K562 (cell line): ENCODE measurements at regions not wholly inside any gene's neighbourhood (a gene's known extent, or its start where the extent isn't known, plus 50 kb on each side); places are given as distances from the start of the nearest gene placed in this dataset.

Experiments used
- ATAC-seq: fragments of 200-7000 bp; cut with Tn5 transposase; 3 replicates; pipeline ENCODE4 v1.9.1; 2020; ENCODE audit warnings: moderate library complexity
- BruUV-seq: library from RNA; stranded (reverse); fragments of 400-500 nt; replicated peaks from 2 replicates; lab custom pipeline; 2021; lab: Mats Ljungman, UMichigan
- CTCF ChIA-PET: fragments of 300-600 bp; formaldehyde crosslinking; extraction: SDS; loops from one replicate; lab custom pipeline; 2021; ENCODE audit warnings: low intra/inter-chr PET ratio; lab: Yijun Ruan, JAX
- POLR2A ChIA-PET: fragments of 300-600, 350-650 bp; sonication (Branson Sonifier 250); formaldehyde crosslinking; extraction: SDS; loops from one replicate; lab custom pipeline; 2021; ENCODE audit warnings: antibody characterized with exemption, inconsistent platforms; lab: Yijun Ruan, JAX
- DNase-seq, 4 experiments: peaks; one replicate each; pipeline versions ENCODE4 v3.0.0 to v3.0.0-alpha.2; 2011 to 2018; ENCODE audit warnings: low spot score in 3 of 4, mixed read lengths in 3 of 4; ENCODE audit errors: extremely low read depth in 1 of 4
- FAIRE-seq: peaks from 2 replicates; lab custom pipeline; 2011; peaks lifted over from hg19 to GRCh38; lab: Jason Lieb, UNC
- H2AFZ ChIP-seq: 2 replicates; pipeline ENCODE4 v1.6.0; 2011; ENCODE audit warnings: low read depth, low read length, control low read depth, inconsistent platforms
- H3K27ac ChIP-seq: fragments of 200-600 bp; 3 replicates; pipeline ENCODE4 v1.8.0; 2011; ENCODE audit warnings: low read depth, mild to moderate bottlenecking, control low read depth, inconsistent platforms, low read length, moderate library complexity, mixed read lengths; ENCODE audit errors: extremely low read depth
- H3K27me3 ChIP-seq, 2 experiments: fragments of 300-600 bp in 1 of 2; 2 replicates in 1 of 2; 3 replicates in 1 of 2; pipeline versions ENCODE4 v1.6.0 to v1.8.0; 2011; ENCODE audit warnings: inconsistent platforms in 2 of 2, low read length in 2 of 2, mild to moderate bottlenecking in 1 of 2, mixed read lengths in 1 of 2, moderate library complexity in 1 of 2; ENCODE audit not compliant: control insufficient read depth in 2 of 2, insufficient read depth in 2 of 2
- H3K36me3 ChIP-seq: fragments of 300-600 bp; 3 replicates; pipeline ENCODE4 v1.8.0; 2011; ENCODE audit warnings: mild to moderate bottlenecking, low read length, inconsistent platforms; ENCODE audit not compliant: control insufficient read depth, insufficient read depth
- H3K4me1 ChIP-seq, 2 experiments: fragments of 200-600 bp in 1 of 2; replicated peaks in 1 of 2; 2 replicates in 1 of 2; 3 replicates in 1 of 2; pipeline versions ENCODE4 v1.5.1 to v1.8.0; 2011; ENCODE audit warnings: inconsistent platforms in 2 of 2, low read length in 2 of 2, mild to moderate bottlenecking in 1 of 2, mixed read lengths in 1 of 2, moderate library complexity in 1 of 2; ENCODE audit not compliant: control insufficient read depth in 2 of 2, insufficient read depth in 2 of 2
- H3K4me2 ChIP-seq: 2 replicates; pipeline ENCODE4 v1.6.1; 2011; ENCODE audit warnings: low read length, control low read depth, inconsistent platforms, mixed read lengths; ENCODE audit not compliant: insufficient read depth
- H3K4me3 ChIP-seq: fragments of 200-600 bp; sonication (generic), shearing (Covaris generic); 2 replicates; pipeline ENCODE4 v1.5.1; 2016; ENCODE audit warnings: control low read depth, inconsistent platforms
- H3K79me2 ChIP-seq: fragments of 200-600 bp; 3 replicates; pipeline ENCODE4 v1.8.0; 2011; ENCODE audit warnings: low read length, inconsistent platforms; ENCODE audit not compliant: control insufficient read depth, insufficient read depth
- H3K9ac ChIP-seq, 2 experiments: 2 replicates each; pipeline versions ENCODE4 v1.6.0 to v1.6.1; 2011; ENCODE audit warnings: low read depth in 2 of 2, low read length in 2 of 2, control low read depth in 1 of 2, inconsistent platforms in 1 of 2, mild to moderate bottlenecking in 1 of 2, mixed read lengths in 1 of 2; ENCODE audit not compliant: insufficient read depth in 1 of 2
- H3K9me1 ChIP-seq: one replicate; pipeline ENCODE4 v1.6.0; 2011; ENCODE audit warnings: inconsistent platforms, mild to moderate bottlenecking, low read length, moderate library complexity; ENCODE audit not compliant: control insufficient read depth, insufficient read depth
- H3K9me3 ChIP-seq: replicated peaks from 2 replicates; pipeline ENCODE4 v1.5.1; 2011; ENCODE audit warnings: low read depth, low read length, inconsistent platforms; ENCODE audit not compliant: control insufficient read depth, insufficient read depth
- H4K20me1 ChIP-seq: replicated peaks from 2 replicates; pipeline ENCODE4 v1.6.1; 2011; ENCODE audit warnings: low read length, inconsistent platforms, mixed read lengths; ENCODE audit not compliant: control insufficient read depth, insufficient read depth
- SREBF1 ChIP-seq: fragments of 150-350 bp; IDR thresholded peaks from 2 replicates; pipeline ENCODE4 v1.6.1; 2014; ENCODE audit warnings: antibody characterized with exemption, low read depth, low read length, borderline replicate concordance
- STAT5B ChIP-seq: fragments of 250-450 bp; sonication (Bioruptor Pico); IDR thresholded peaks from 2 replicates; pipeline ENCODE4 v1.8.0; 2021; ENCODE audit warnings: mild to moderate bottlenecking, inconsistent platforms
- ZNF12 ChIP-seq: sonication (generic); formaldehyde crosslinking; IDR thresholded peaks from 2 replicates; pipeline ENCODE4 v1.4.0; 2020; ENCODE audit warnings: mild to moderate bottlenecking, missing genetic modification reagents
- ZNF408 ChIP-seq: fragments of 250-450 bp; sonication (Bioruptor Pico); IDR thresholded peaks from 2 replicates; pipeline ENCODE4 v1.4.0; 2020; ENCODE audit warnings: low read depth, mild to moderate bottlenecking, moderate library complexity
- ZNF57 ChIP-seq: fragments of 450-650 bp; formaldehyde crosslinking; IDR thresholded peaks from 2 replicates; pipeline ENCODE4 v1.4.0; 2020; ENCODE audit warnings: mild to moderate bottlenecking, moderate library complexity
- ZNF764 ChIP-seq: fragments of 250-450 bp; sonication (Bioruptor Pico); IDR thresholded peaks from 2 replicates; pipeline ENCODE4 v1.4.0; 2020; ENCODE audit warnings: low read depth, mild to moderate bottlenecking, moderate library complexity
- WGBS: fragments of 100-300 bp; shearing (Covaris generic); methylation state at CpG from one replicate; pipeline ENCODE4 v1.1.6; 2016; ENCODE audit warnings: low coverage, mixed read lengths; ENCODE audit not compliant: insufficient coverage; ENCODE audit errors: missing lambda C conversion rate; 5-methylcytosine and 5-hydroxymethylcytosine counted together
- in situ Hi-C: fragments of 300-500 bp; cut with MboI; formaldehyde crosslinking; loops from 4 replicates; pipeline ENCODE4 v1.15.0; 2018; ENCODE audit warnings: inconsistent platforms, mixed read lengths
- intact Hi-C: fragments of 100-400 bp; cut with micrococcal nuclease; formaldehyde crosslinking; loops from 2 replicates; pipeline ENCODE4 v1.14.2; 2022
- TF ChIP-seq, protein P1 (sequence below), 2 experiments: fragments of 450-650 bp; conservative IDR thresholded peaks; 2 replicates each; pipeline ENCODE4 v1.6.1; 2017; ENCODE audit warnings: mild to moderate bottlenecking in 2 of 2, moderate library complexity in 2 of 2
- TF ChIP-seq, protein P2 (sequence below): fragments of 200-600 bp; sonication (generic); IDR thresholded peaks from one replicate; pipeline ENCODE4 v1.6.1; 2012; ENCODE audit warnings: mild to moderate bottlenecking, low read depth, low read length, inconsistent platforms

DNA sequence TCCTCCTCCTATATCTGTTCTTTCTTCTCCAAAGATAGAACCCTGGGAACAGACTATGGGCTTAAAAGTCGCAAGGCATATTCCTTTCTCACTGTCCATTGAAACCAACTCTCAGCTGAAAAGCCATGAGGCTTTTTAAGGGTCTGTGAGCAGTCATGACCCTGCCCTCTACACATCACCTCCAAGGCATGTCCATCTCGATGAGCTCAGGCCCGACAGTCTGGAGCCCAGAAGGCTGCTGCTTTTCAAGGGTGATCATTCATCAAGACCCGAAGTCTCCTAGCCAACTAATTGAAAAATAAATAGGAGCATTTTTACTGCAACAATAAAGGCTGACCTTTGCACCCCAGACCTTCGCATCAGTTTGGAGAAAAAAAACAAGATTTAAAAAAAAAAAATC lies 378.8 kb upstream of the NRSN1 start (continued):
- no peak for TF ChIP-seq SREBF1
- TF ChIP-seq ZNF408 (CRISPR knock-in tag): no peak
- TF ChIP-seq ZNF764 (CRISPR knock-in tag): no peak
- no peak for TF ChIP-seq STAT5B (CRISPR knock-in tag)

DNA sequence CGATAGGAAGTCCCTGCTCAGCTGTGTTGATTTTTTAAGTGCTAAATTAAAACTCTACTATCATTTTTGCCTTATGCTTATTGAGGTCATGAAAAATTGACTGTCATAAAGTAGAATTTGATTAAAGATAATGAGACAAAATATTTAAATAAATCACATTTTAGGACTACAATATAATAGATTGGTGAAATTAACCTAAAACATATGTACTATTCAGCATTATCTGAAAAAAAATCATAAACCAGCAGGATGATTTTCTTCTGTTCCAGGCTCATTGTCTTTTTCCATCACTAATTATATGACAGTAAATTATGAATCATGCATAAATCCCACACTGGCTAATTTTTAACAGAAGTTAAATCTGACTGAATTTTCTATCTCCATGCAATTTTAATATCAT lies 373.6 kb upstream of the NRSN1 start:
- intact Hi-C loops: no loop called here
- H3K4me2 ChIP-seq: no peak overlapping the region
- no peaks in the 10 kb centered on the region for H3K36me3 ChIP-seq
- H3K79me2 ChIP-seq: no peaks in the 10 kb centered on the region
- in situ Hi-C loops: no loop called here
- ChIA-PET CTCF (no interaction called here), POLR2A (no interaction called here)
- H3K9ac ChIP-seq: no peak overlapping the region
- no peaks in the 10 kb centered on the region for H3K9me1 ChIP-seq
- H4K20me1 ChIP-seq: no peaks in the 10 kb centered on the region
- H2AFZ ChIP-seq: no peak overlapping the region
- 0% methylated on average over 1 of the region's 1 CpG for WGBS
- no peak overlapping the region for H3K4me3 ChIP-seq
- no peaks in the 10 kb centered on the region for H3K4me1 ChIP-seq
- no peaks in the 10 kb centered on the region for H3K27me3 ChIP-seq
- FAIRE-seq (no peak), ATAC-seq (no peak), DNase-seq (no peak)
- H3K9me3 ChIP-seq: no peaks in the 10 kb centered on the region; the same call in 1 of the 2 replicates
- no TSS peak for BruUV-seq
- H3K27ac ChIP-seq: no peak overlapping the region
- no peak for TF ChIP-seq ZNF12 (CRISPR knock-in tag)
- TF ChIP-seq, protein P1, sequence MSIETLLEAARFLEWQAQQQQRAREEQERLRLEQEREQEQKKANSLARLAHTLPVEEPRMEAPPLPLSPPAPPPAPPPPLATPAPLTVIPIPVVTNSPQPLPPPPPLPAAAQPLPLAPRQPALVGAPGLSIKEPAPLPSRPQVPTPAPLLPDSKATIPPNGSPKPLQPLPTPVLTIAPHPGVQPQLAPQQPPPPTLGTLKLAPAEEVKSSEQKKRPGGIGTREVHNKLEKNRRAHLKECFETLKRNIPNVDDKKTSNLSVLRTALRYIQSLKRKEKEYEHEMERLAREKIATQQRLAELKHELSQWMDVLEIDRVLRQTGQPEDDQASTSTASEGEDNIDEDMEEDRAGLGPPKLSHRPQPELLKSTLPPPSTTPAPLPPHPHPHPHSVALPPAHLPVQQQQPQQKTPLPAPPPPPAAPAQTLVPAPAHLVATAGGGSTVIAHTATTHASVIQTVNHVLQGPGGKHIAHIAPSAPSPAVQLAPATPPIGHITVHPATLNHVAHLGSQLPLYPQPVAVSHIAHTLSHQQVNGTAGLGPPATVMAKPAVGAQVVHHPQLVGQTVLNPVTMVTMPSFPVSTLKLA (conservative IDR thresholded peaks at IDR 0.05): no peak
- TF ChIP-seq ZNF57 (CRISPR knock-in tag): no peak
- TF ChIP-seq, protein P2, sequence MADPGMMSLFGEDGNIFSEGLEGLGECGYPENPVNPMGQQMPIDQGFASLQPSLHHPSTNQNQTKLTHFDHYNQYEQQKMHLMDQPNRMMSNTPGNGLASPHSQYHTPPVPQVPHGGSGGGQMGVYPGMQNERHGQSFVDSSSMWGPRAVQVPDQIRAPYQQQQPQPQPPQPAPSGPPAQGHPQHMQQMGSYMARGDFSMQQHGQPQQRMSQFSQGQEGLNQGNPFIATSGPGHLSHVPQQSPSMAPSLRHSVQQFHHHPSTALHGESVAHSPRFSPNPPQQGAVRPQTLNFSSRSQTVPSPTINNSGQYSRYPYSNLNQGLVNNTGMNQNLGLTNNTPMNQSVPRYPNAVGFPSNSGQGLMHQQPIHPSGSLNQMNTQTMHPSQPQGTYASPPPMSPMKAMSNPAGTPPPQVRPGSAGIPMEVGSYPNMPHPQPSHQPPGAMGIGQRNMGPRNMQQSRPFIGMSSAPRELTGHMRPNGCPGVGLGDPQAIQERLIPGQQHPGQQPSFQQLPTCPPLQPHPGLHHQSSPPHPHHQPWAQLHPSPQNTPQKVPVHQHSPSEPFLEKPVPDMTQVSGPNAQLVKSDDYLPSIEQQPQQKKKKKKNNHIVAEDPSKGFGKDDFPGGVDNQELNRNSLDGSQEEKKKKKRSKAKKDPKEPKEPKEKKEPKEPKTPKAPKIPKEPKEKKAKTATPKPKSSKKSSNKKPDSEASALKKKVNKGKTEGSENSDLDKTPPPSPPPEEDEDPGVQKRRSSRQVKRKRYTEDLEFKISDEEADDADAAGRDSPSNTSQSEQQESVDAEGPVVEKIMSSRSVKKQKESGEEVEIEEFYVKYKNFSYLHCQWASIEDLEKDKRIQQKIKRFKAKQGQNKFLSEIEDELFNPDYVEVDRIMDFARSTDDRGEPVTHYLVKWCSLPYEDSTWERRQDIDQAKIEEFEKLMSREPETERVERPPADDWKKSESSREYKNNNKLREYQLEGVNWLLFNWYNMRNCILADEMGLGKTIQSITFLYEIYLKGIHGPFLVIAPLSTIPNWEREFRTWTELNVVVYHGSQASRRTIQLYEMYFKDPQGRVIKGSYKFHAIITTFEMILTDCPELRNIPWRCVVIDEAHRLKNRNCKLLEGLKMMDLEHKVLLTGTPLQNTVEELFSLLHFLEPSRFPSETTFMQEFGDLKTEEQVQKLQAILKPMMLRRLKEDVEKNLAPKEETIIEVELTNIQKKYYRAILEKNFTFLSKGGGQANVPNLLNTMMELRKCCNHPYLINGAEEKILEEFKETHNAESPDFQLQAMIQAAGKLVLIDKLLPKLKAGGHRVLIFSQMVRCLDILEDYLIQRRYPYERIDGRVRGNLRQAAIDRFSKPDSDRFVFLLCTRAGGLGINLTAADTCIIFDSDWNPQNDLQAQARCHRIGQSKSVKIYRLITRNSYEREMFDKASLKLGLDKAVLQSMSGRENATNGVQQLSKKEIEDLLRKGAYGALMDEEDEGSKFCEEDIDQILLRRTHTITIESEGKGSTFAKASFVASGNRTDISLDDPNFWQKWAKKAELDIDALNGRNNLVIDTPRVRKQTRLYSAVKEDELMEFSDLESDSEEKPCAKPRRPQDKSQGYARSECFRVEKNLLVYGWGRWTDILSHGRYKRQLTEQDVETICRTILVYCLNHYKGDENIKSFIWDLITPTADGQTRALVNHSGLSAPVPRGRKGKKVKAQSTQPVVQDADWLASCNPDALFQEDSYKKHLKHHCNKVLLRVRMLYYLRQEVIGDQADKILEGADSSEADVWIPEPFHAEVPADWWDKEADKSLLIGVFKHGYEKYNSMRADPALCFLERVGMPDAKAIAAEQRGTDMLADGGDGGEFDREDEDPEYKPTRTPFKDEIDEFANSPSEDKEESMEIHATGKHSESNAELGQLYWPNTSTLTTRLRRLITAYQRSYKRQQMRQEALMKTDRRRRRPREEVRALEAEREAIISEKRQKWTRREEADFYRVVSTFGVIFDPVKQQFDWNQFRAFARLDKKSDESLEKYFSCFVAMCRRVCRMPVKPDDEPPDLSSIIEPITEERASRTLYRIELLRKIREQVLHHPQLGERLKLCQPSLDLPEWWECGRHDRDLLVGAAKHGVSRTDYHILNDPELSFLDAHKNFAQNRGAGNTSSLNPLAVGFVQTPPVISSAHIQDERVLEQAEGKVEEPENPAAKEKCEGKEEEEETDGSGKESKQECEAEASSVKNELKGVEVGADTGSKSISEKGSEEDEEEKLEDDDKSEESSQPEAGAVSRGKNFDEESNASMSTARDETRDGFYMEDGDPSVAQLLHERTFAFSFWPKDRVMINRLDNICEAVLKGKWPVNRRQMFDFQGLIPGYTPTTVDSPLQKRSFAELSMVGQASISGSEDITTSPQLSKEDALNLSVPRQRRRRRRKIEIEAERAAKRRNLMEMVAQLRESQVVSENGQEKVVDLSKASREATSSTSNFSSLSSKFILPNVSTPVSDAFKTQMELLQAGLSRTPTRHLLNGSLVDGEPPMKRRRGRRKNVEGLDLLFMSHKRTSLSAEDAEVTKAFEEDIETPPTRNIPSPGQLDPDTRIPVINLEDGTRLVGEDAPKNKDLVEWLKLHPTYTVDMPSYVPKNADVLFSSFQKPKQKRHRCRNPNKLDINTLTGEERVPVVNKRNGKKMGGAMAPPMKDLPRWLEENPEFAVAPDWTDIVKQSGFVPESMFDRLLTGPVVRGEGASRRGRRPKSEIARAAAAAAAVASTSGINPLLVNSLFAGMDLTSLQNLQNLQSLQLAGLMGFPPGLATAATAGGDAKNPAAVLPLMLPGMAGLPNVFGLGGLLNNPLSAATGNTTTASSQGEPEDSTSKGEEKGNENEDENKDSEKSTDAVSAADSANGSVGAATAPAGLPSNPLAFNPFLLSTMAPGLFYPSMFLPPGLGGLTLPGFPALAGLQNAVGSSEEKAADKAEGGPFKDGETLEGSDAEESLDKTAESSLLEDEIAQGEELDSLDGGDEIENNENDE: no peak
